GM21619 (cell line): ENCODE measurements at regions not wholly inside any gene's neighbourhood (a gene's known extent, or its start where the extent isn't known, plus 50 kb on each side); places are given as distances from the start of the nearest gene placed in this dataset.

Source experiments
- ATAC-seq: cut with Tn5 transposase; IDR thresholded peaks from one replicate; pipeline ENCODE4 v1.9.1; 2021; ENCODE audit not compliant: unreplicated experiment

DNA sequence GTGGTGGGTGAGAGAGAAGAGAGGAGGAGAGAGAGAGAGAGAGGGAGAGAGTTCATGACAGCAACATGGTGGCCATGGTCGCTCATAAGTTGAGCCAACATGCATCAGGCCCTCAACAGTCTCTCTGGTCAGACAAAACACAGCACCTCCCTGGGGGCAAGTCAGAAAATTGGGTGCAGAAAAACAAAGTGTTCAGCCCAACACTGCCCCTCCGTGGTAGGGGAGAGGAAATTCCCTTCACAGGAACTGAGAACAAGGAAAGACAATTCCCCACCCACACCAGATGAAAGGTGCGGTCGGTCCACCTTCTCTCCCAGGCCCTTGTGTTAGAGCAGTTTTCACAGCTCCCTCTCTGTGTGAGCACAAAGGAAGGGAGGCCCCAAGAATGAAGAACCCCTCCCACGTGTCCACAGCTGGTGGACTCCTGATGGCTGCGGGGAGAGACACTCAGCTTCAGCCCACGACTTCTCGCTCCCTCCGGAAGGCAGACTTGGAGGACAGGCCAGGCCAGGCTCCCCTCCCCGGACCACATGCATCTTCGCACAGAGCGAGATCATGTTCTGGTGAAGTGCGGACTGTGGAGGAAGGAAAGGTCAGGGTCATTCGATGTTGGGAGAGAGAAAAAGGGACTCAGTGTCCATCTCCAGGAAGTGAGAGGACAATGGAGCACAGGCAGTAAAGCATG is 181.7 kb downstream of the ANAPC1 start:
- ATAC-seq, result no peak

GRCh38 chr2:111702804-111703196 is 181.2 kb downstream of the ANAPC1 start:
- no peak for ATAC-seq

- no peak for ATAC-seq
Measured at GRCh38 chr2:111703759-111704158, 180.2 kb downstream of the ANAPC1 start.

- ATAC-seq, result no peak
Measured at GRCh38 chr2:111704246-111704645, 179.7 kb downstream of the ANAPC1 start.

DNA sequence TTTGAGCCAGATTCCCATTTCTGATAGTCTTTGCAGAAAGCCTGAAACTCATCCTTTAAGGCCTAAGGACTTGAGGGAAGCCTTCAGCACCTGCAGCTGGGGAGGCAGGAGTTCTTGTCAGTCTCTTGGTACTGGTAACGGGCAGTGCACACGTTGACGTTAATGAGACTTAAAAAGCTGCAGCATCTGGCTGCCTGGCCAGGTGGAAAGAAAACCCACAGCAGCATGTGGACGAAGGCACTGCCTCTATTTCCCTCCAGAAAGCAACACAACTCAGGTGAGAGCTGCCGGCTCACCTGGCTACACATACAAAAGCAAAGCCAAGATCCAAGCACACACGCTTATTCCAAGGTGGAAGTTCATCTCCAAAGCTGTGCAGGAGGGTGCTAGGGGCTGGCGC is 178.8 kb downstream of the ANAPC1 start:
- ATAC-seq, result no peak

- ATAC-seq, result peak; percentile 88
Measured at GRCh38 chr2:111705711-111706336, 178.2 kb downstream of the ANAPC1 start.

- no peak for ATAC-seq
Measured at GRCh38 chr2:111706481-111707001, 177.5 kb downstream of the ANAPC1 start.

DNA sequence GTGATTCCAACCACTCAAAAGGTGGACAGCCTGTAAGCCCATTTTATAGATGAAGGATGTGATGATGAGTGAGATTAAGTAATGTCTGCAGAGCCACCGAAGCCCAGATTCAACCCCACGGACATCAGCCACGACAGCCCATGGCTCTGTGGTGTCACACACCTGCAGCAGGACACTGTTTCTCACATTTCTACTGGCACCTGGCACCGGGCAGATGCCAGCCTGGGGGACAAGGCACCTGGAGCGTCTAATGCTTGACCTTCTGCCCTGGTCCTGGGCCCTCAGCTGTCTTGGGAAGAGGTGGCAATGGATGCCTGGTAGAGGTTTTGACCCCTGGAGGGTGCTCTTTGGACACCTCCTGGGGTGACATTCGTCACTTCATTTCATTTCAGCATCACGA is 176.3 kb downstream of the ANAPC1 start:
- ATAC-seq, result no peak

DNA sequence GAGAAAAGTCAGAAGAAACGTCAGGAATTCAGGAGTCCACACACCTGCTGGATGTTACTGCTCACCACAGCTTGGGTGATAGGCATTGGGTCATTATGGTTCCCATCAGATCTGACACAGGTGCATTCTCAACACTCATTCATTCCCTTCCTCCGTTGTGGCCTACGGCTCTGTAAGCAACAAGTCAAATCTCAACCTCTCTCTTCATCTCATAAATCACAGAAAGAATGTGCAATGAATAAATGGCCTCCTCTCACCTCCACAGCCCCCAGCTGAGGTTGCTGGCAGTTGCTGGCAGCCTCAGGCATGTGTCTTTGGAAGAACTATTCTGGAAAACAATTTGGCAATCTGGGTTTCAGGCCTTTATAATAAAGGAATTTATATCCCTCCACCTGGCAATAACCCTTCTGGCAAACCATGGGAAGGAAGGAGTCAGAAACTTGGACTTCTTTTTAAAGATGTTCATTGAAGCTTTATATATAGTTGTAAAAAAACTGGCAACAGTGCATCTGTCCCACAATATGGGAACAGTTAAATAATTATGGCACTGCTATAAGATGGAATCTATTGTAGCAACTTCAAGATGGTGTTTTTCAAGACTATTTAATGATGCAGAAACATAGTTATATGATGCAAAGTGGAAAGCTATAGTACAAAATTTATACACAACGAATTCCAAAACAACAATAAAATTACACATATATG is 175.4 kb downstream of the ANAPC1 start:
- no peak for ATAC-seq

DNA sequence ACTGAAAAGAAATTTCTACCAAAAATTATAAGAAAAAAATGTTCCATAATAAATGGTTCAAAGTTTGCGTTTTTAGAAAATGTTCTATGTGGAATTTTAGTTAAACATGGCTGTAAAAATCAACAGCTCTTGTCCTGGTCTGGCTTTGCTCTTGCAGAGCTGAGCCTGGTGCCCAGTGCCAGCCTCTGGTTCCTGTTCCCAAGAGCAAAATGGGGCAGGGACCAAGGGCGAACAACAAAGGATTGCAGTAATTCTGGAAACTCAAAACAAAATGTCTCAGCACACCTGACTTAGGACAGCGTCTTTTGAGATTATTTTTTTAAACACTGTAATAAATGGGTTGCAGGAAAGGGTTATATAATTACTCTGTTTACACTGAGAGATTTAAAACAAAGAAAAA is 174.7 kb downstream of the ANAPC1 start:
- no peak for ATAC-seq

DNA sequence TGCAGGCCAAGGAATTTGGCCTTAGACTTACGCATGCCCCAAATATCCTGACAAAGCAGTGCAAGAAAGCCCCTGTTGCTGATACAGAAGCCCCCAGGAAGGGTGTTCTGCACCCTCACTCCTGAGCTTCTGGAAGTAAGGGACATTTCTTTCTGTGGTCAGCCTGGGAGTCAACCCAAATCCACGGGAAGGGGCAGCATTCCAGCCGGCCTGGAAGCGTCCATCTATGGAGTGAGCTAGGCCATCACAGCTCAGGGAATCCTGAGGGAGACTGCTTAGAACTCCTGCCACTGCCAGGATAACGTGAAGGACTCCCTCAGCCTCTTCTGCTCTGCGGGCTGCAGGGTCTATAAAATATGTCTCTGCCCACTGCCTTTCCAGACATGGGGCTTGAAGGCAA is 173.9 kb downstream of the ANAPC1 start:
- ATAC-seq, result no peak

GRCh38 chr2:111710613-111711012 is 173.4 kb downstream of the ANAPC1 start:
- ATAC-seq, result no peak

- ATAC-seq, result no peak
Measured at GRCh38 chr2:111711270-111711669, 172.7 kb downstream of the ANAPC1 start.

DNA sequence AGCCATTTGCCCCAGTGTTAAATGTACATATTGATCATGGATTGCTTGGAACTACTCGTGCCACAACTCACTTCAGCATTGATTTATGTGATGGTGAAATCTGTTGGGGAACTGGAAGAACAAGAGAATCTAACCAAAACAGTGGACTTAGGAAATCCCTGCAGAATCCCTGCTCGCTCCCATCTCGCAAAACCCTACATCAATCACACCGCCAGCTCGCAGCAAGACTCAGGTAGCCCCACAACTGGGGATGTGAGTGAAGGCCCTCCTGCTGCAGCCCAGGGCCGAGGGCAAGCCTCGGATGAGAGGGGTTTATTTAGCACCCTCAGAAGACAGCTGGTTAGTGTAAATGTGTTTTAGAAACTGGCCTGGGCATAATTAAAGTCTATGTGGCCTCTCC is 171.6 kb downstream of the ANAPC1 start:
- ATAC-seq, result no peak

- ATAC-seq, result no peak
Measured at GRCh38 chr2:111712940-111713515, 171.0 kb downstream of the ANAPC1 start.

DNA sequence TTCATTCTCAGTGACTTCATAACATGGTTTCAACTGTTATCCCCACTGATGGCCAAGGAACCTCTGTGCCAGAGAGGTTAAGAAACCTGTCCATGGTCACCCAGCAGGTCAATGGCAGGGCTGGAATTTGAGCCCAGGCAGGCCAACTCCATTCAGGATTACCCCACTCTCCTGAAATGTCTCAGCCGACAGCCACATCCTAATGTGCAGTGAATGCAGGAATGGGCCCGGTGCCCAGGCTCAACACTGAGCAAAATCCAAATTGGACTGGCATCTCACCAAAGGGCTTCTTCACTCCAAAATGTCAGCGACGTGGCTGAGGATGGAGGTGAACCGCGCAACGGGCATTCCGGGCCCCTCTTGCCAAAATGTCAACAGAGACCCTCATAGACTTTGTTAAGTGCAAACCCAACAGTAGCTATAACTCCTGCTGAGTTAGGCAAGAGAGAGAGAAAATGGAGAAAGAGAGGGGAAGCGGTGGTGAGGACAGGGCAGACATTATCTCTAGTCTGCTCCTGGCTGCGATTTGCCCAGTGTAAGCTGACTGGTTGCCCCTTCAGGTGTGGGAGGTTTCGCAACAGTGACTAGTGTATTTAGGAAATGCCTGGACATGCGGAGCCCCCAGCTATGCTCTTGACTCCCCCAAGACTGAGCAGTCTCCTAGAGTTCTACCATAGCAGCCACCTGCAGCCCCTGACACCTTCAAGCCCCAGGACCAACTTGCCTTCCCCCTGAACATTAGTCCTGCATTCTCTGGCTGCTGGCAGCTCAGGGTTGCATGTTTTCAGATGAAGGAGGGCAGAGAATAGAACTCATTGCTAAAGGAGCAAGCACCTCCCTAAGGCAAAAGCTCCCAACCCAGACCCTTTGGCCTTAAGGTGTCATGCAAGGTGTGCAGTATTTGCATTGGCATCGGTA is 167.7 kb downstream of the ANAPC1 start:
- ATAC-seq, result no peak

DNA sequence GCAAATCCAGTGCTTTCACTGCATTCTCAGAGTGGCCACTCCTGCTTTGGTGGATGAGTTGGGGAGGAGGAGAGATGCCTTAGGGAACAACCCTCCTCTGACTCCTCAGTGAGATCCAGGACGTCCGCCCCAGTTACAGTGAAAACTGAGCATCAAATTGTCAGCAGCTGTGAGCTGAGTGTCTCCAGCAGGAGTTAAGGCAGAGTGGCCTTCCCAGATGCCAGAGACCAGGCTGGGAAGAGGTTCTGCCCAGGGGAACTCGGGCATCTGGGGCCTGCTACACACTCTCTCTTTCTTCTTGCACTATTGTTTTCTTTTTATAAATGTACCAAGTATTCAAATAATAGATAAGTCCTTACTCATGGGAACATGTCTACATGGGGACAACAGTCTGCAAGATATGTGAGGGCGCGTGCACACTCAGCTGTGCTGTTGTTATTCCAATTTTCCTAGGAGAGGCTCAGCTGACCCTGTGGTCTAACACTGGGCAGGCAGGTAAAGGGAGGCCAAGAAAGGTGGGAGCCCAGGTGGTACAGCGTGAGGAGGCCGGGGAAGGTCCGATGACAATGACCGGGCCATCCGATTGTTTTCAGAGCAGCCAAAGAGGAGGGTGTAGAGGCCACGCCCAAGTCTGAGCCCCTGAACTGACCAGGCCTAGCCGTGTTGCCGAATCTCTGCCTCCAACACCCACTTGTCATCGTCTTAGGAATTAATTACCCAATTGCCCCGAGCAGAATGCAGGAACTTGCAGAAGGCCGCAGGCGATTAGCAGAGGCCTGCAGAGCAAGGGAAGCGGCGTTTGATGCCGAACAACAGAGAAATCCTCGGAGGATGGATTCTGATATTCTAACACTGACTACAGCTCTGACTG is 166.9 kb downstream of the ANAPC1 start:
- ATAC-seq, result no peak
